Choroid plexus epithelial cell (primary cell): ENCODE measurements at regions not wholly inside any gene's neighbourhood (a gene's known extent, or its start where the extent isn't known, plus 50 kb on each side); places are given as distances from the start of the nearest gene placed in this dataset.

Source experiments
- DNase-seq: peaks from one replicate; pipeline ENCODE4 v3.0.0-alpha.2; 2010; ENCODE audit warnings: low read depth
- H3K4me3 ChIP-seq: 2 replicates; pipeline ENCODE4 v1.5.1; 2011; ENCODE audit warnings: low read depth, mild to moderate bottlenecking, control low read depth, low read length, moderate library complexity
- TF ChIP-seq, protein P1 (sequence below): conservative IDR thresholded peaks from 2 replicates; pipeline ENCODE4 v1.5.1; 2011; ENCODE audit warnings: low read depth, mild to moderate bottlenecking, control low read depth, inconsistent platforms, low read length, moderate library complexity

DNA sequence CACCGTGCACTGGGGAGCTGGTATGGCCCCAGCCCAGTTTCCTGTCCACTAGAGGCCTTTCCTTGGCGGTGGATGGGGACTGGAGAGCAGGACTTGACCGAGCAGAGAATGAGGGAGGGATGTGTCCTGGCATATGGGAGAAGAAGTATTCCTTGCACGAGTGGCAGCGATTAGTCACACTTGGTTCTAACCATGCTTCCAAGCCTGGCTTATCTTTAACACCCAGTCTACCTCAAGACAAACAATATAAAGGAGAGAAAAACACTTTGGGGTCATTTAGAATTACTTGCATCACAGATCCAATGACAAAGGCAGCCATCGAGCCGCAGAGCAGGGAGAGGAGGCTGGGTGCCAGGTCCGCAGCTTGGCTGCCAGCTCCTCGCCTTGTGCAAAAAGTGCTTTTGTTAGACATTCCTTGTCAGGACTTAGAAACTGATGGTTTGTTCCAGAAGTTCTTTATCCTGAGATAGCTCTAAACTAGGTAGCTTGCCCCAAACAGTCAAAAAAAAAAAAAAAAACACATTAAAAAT is 214.9 kb upstream of the GMDS start:
- H3K4me3 ChIP-seq = no peak overlapping the region
- TF ChIP-seq, protein P1, sequence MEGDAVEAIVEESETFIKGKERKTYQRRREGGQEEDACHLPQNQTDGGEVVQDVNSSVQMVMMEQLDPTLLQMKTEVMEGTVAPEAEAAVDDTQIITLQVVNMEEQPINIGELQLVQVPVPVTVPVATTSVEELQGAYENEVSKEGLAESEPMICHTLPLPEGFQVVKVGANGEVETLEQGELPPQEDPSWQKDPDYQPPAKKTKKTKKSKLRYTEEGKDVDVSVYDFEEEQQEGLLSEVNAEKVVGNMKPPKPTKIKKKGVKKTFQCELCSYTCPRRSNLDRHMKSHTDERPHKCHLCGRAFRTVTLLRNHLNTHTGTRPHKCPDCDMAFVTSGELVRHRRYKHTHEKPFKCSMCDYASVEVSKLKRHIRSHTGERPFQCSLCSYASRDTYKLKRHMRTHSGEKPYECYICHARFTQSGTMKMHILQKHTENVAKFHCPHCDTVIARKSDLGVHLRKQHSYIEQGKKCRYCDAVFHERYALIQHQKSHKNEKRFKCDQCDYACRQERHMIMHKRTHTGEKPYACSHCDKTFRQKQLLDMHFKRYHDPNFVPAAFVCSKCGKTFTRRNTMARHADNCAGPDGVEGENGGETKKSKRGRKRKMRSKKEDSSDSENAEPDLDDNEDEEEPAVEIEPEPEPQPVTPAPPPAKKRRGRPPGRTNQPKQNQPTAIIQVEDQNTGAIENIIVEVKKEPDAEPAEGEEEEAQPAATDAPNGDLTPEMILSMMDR = no peak
- no peak for DNase-seq

DNA sequence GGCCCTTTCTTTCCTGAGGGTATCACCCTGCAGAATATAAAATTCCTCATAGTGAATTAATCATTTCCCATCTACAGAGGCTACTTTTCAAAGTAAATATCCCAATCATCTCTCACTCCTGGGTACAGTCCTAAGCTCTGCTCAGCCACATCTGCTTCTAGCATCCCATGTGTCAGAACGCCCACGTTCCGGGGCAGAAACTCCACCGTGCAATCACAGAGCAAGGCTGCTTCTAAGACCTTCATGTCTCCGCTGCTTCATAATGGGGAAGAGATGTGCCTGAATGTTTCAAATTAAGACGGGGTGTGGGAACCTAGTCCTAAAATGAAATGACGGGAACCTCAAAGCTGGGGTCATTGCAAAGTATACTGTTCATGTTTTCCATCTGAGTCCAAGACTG is 208.8 kb upstream of the GMDS start:
- DNase-seq = no peak
- no peak overlapping the region for H3K4me3 ChIP-seq
- TF ChIP-seq, protein P1 = no peak

DNA sequence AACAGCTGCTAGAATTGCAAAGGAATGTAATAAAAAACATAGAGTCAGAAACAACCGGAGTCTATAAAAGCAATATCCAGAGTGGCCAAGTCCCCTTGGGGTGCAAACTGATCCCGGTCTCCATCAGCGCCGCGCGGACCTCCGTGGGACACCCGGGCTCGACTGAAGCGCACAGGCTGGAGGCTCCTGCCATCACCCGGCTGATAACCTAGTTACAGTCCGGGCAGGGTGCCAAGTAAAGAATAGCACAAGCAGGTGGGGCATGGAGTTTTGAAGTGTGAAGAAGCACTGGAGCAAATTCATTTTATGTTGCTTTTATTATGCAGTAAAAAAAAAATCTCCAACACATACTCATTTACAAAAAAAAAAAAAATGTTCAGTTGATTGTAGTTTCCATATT is 205.1 kb upstream of the GMDS start:
- H3K4me3 ChIP-seq = no peak overlapping the region
- TF ChIP-seq, protein P1 = no peak
- peak; percentile 28 for DNase-seq

DNA sequence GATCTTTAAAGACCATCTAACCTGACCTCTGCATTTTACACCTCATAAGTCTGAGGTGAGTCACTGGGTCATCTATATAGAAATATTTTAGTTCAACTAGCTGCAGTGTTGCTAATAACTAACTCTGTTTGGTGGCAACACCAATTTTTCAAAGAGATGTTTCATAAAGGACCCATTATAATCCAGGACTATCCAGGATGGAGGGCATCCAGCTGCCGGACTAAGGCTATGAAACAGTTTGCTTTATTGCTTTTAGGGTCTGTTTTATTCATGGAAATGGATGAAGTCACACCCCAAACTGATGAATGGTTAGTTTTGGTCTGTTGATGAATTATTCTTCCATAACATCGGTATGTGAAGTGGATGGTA is 204.2 kb upstream of the GMDS start:
- DNase-seq = no peak

DNA sequence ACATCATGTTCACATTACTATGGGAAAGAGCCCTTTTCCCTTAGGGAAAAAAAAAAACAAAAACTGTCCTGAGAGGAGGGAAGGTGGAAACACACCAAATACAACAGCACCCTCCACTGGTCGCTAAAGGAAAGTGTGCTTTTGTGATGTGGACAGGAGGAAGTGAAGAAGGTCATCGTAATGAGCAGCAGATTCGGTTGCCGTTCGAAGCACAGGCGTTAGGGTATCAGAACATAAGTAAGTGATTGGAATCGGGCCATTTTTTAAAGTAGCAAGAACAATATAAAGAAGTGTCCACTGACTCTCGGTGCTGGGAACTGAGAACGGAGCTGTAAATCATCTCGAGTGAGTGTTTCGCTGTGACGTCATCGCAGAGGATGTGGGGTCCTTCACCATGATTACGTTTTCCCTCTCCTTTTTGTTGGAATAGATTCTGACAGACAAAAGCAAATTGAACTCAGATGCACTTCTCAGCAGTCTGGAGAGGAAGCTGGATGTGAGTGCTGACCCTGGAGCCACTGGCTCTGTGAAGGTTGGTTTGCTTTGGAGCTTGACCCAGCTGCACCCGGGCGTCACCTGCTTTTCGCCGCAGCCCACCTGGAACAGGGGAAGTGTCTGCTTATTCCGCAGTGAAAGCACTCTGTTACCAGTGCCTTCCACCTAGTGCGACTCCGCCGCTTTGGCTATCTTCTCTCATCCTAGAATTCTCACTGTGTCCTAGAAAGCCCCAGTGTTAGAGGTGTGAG is 203.6 kb upstream of the GMDS start:
- TF ChIP-seq, protein P1 = peak; percentile 78
- DNase-seq = peak; percentile 86
- peak overlapping the region; percentile 34 for H3K4me3 ChIP-seq

More for the DNA sequence above, 204.2 kb upstream of the GMDS start:
- TF ChIP-seq, protein P1 = no peak
- H3K4me3 ChIP-seq = no peak overlapping the region

DNA sequence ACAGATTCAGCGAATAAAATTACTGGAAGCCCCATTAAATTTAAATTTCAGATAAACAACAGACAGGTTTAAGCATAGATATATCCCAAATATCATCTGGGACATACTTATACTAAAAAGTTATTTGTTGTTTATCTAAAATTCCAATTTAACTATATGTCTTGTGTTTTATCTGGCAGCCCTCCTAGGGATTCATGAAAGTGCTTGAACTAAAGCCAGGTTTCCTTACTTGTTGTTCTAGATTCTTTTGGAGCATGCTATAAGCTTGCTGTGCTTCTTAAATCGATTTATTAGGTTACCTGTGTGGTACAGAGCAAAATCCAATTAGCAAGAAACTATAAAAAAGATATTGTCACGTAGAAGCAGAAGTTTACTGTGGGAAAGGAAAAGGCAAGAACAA is 202.5 kb upstream of the GMDS start:
- no peak overlapping the region for H3K4me3 ChIP-seq
- TF ChIP-seq, protein P1 = no peak
- no peak for DNase-seq
